Osteoblast (primary cell): ENCODE measurements at regions not wholly inside any gene's neighbourhood (a gene's known extent, or its start where the extent isn't known, plus 50 kb on each side); places are given as distances from the start of the nearest gene placed in this dataset.

Experiments used
- DNase-seq: peaks from one replicate; pipeline ENCODE4 v3.0.0; 2011; ENCODE audit warnings: low spot score, mixed read lengths; ENCODE audit not compliant: insufficient read length; ENCODE audit errors: missing footprints
- H2AFZ ChIP-seq: 2 replicates; pipeline ENCODE4 v1.6.0; 2011; ENCODE audit warnings: mild to moderate bottlenecking, low read length
- H3K27ac ChIP-seq: 2 replicates; pipeline ENCODE4 v1.5.1; 2011; ENCODE audit warnings: mild to moderate bottlenecking, low read depth, low read length, moderate library complexity
- H3K27me3 ChIP-seq: 2 replicates; pipeline ENCODE4 v1.6.0; 2012; ENCODE audit warnings: mild to moderate bottlenecking, control low read depth, inconsistent platforms, low read length, moderate library complexity; ENCODE audit not compliant: insufficient read depth
- H3K36me3 ChIP-seq: 2 replicates; pipeline ENCODE4 v1.5.1; 2011; ENCODE audit warnings: mild to moderate bottlenecking, low read length, control low read depth, moderate library complexity; ENCODE audit not compliant: insufficient read depth
- H3K4me1 ChIP-seq: 2 replicates; pipeline ENCODE4 v1.5.1; 2011; ENCODE audit warnings: mild to moderate bottlenecking, low read length, control low read depth, moderate library complexity; ENCODE audit not compliant: insufficient read depth
- H3K4me2 ChIP-seq: 2 replicates; pipeline ENCODE4 v1.6.0; 2011; ENCODE audit warnings: mild to moderate bottlenecking, low read length; ENCODE audit not compliant: insufficient read depth
- H3K4me3 ChIP-seq: fragments of 200-600 bp; sonication (generic); 3 replicates; pipeline ENCODE4 v1.5.1; 2012; ENCODE audit warnings: mild to moderate bottlenecking, low read length, inconsistent platforms; ENCODE audit not compliant: insufficient read depth
- H3K79me2 ChIP-seq: 2 replicates; pipeline ENCODE4 v1.6.0; 2012; ENCODE audit warnings: mild to moderate bottlenecking, low read length, control low read depth, inconsistent platforms; ENCODE audit not compliant: insufficient read depth
- H3K9me3 ChIP-seq: 2 replicates; pipeline ENCODE4 v1.5.1; 2011; ENCODE audit warnings: low read depth, low read length, control low read depth
- H4K20me1 ChIP-seq: 2 replicates; pipeline ENCODE4 v1.6.0; 2012; ENCODE audit warnings: mild to moderate bottlenecking, low read length, control low read depth; ENCODE audit not compliant: insufficient read depth
- CTCF ChIP-seq: IDR thresholded peaks from 2 replicates; pipeline ENCODE4 v1.5.1; 2011; ENCODE audit warnings: mild to moderate bottlenecking, low read depth, low read length, moderate library complexity; ENCODE audit errors: extremely low read depth

GRCh38 chrX:11870789-11871188 is 112.8 kb downstream of the MSL3 start:
- H3K36me3 ChIP-seq: no peaks in the 10 kb centered on the region
- TF ChIP-seq CTCF: no peak
- H3K4me3 ChIP-seq: no peak overlapping the region

GRCh38 chrX:11881485-11882170 is 123.6 kb downstream of the MSL3 start:
- H3K27me3 ChIP-seq: no peaks in the 10 kb centered on the region
- no peak overlapping the region for H3K27ac ChIP-seq
- no peaks in the 10 kb centered on the region for H3K4me1 ChIP-seq
- no peaks in the 10 kb centered on the region for H3K9me3 ChIP-seq
- H3K4me3 ChIP-seq: no peak overlapping the region
- no peak overlapping the region for H3K4me2 ChIP-seq
- no peaks in the 10 kb centered on the region for H3K36me3 ChIP-seq
- H4K20me1 ChIP-seq: no peaks in the 10 kb centered on the region
- H3K79me2 ChIP-seq: no peaks in the 10 kb centered on the region
- DNase-seq: no peak
- TF ChIP-seq CTCF: no peak
- no peak overlapping the region for H2AFZ ChIP-seq

More at GRCh38 chrX:11870789-11871188, 112.8 kb downstream of the MSL3 start:
- Histone ChIP-seq H4K20me1 (no peaks in the 10 kb centered on the region), H3K27ac (no peak overlapping the region), H3K4me1 (no peaks in the 10 kb centered on the region), H3K27me3 (no peaks in the 10 kb centered on the region), H3K79me2 (no peaks in the 10 kb centered on the region), H2AFZ (no peak overlapping the region), H3K9me3 (no peaks in the 10 kb centered on the region), H3K4me2 (no peak overlapping the region)
- DNase-seq: no peak

- H3K27me3 ChIP-seq: no peaks in the 10 kb centered on the region
- TF ChIP-seq CTCF: no peak
- no peak overlapping the region for H3K4me2 ChIP-seq
- H3K79me2 ChIP-seq: no peaks in the 10 kb centered on the region
- no peak overlapping the region for H3K27ac ChIP-seq
- no peaks in the 10 kb centered on the region for H3K4me1 ChIP-seq
- DNase-seq: no peak
- H3K9me3 ChIP-seq: peaks cover 2% of the 10 kb centered on the region
- H3K36me3 ChIP-seq: no peaks in the 10 kb centered on the region
- H4K20me1 ChIP-seq: no peaks in the 10 kb centered on the region
- H3K4me3 ChIP-seq: no peak overlapping the region
- H2AFZ ChIP-seq: no peak overlapping the region
Measured at GRCh38 chrX:11886745-11887144, 128.7 kb downstream of the MSL3 start.

- TF ChIP-seq CTCF: no peak
- H3K36me3 ChIP-seq: no peaks in the 10 kb centered on the region
- H2AFZ ChIP-seq: no peak overlapping the region
- no peak overlapping the region for H3K27ac ChIP-seq
- no peaks in the 10 kb centered on the region for H3K4me1 ChIP-seq
- H3K27me3 ChIP-seq: no peaks in the 10 kb centered on the region
- no peak overlapping the region for H3K4me2 ChIP-seq
- H3K4me3 ChIP-seq: no peak overlapping the region
- peaks cover 2% of the 10 kb centered on the region for H3K9me3 ChIP-seq
- H4K20me1 ChIP-seq: no peaks in the 10 kb centered on the region
- H3K79me2 ChIP-seq: no peaks in the 10 kb centered on the region
- no peak for DNase-seq
Measured at GRCh38 chrX:11887175-11887574, 129.1 kb downstream of the MSL3 start.
